ENCODE measurements at regions not wholly inside any gene's neighbourhood (a gene's known extent, or its start where the extent isn't known, plus 50 kb on each side); places are given as distances from the start of the nearest gene placed in this dataset.

GRCh38 chr2:104595576-104595975, 258.3 kb upstream of the POU3F3 start:
- FAIRE-seq (no peak), DNase-seq (ENCODE audit: low spot score) (no peak)

DNA sequence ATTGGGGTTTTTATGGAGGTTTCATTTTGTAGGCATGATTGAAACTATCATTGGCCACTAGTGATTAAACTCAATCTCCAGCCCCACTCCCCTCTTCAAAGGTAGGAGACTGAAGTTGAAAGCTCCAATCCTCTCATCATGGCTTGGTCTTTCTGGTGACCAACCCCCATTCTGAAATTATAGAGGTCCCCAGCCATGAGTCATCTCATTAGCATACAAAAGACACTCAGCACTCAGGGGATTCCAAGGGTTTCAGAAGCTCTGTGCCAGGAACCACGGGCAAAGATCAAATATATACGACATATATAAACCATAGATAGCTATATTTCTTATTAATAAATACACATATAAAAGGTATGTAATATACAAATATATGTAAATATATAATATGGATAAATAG, 256.0 kb upstream of the POU3F3 start:
- no peak for FAIRE-seq
- no peak for DNase-seq (ENCODE audit: low spot score)

GRCh38 chr2:104598636-104599035, 255.3 kb upstream of the POU3F3 start:
- DNase-seq (ENCODE audit: low spot score): no peak
- no peak for FAIRE-seq

- DNase-seq (ENCODE audit: low spot score): no peak
- FAIRE-seq: no peak
Observed at GRCh38 chr2:104599787-104600510, 254.0 kb upstream of the POU3F3 start.

GRCh38 chr2:104606056-104606455, 247.9 kb upstream of the POU3F3 start:
- FAIRE-seq: no peak
- DNase-seq (ENCODE audit: low spot score): no peak

- DNase-seq (ENCODE audit: low spot score) (no peak), FAIRE-seq (no peak)
Observed at GRCh38 chr2:104616856-104617255, 237.1 kb upstream of the POU3F3 start.

DNA sequence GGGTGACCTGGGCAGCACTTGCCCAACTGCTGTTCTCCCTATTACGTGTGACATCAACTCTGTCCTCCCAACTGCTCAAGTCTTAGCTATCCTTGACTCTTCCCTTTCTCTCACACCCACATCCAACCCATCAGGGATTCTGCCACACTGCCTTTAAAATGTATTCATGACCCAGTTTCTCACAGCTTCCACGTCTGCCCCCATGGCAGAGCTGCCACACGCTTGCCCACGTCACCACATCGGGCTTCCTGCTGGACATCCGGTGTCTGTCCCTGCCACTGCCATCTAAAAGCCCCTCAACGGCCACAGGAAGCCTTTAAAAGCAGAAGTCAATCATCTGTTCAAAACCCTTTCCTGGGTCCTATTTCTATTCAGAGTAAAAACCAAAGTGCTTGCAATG, 233.1 kb upstream of the POU3F3 start:
- DNase-seq (ENCODE audit: low spot score): no peak

GRCh38 chr2:104635608-104636007, 218.3 kb upstream of the POU3F3 start:
- DNase-seq (ENCODE audit: low spot score) (no peak), FAIRE-seq (no peak)

More for the DNA sequence above, 233.1 kb upstream of the POU3F3 start:
- FAIRE-seq: no peak

DNA sequence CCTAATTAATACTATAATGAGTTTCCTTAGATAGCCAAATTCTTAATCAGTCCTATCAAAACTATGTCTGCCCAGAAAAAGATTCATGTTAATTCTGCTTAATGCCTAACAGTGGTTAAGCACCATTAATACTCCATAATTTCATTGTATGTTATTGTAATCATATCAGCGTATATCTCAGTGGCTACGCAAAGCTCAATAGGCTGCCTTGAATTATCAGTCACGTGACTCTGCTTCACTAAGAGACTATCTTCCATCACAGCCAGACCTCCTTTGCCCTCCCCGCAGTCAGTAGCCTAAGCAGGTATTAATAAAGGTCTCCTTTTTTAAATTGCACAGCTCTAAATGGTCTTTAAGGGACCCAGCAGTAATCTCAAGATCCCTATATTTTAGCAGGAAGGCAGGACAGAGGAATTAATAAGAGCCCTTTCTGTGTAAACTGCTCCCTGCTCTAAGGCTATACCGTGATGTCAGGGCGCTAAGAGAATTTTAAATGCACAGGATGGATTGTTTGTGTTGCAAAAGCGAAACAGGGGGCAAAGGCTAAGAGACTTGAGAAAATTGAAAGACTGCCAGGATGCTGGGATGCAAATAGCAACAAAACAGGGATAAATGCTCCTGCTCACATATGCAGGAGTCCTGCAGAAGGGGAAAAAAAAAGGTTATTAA, 215.6 kb upstream of the POU3F3 start:
- FAIRE-seq (no peak), DNase-seq (ENCODE audit: low spot score) (no peak)

DNA sequence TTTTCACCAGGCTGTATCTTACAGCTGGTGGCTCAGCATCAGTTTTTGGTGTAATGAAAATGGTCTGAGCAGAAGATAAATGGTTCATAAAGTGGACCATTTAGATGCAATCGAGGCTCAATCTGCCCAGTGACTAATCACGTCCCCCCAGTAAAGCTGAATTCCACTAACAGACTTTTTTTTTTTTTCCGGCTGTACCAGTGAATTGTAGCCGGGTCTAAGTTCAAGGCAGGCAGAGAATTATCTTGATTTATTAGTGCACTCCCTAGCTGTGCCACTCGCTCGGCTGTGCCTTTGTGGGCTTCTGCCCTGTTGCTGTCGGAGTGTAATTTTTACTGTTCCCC, 215.1 kb upstream of the POU3F3 start:
- FAIRE-seq (no peak), DNase-seq (ENCODE audit: low spot score) (no peak)

DNA sequence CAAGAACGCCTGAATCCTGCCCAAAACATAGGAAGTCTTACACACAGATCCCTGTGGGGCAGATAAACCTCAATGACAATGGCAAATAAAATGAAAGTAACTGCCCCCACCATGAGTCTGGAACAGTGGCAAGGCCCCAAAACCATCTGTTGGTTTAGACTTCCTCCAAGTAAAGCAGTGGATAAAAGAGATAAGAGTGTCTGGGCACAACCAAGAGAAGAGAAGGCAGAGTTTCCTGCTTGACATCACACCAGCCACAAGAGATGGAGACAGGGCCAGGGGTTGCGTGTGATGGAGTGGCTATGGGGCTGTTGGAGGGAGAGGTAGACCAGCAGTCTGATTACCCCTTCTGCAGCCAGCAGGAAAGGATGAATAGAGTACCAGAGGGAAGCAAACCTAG, 212.1 kb upstream of the POU3F3 start:
- FAIRE-seq (no peak), DNase-seq (ENCODE audit: low spot score) (no peak)

GRCh38 chr2:104648376-104648775, 205.5 kb upstream of the POU3F3 start:
- no peak for FAIRE-seq
- DNase-seq (ENCODE audit: low spot score): no peak

- DNase-seq (ENCODE audit: low spot score) (no peak), FAIRE-seq (no peak)
Observed at GRCh38 chr2:104649866-104650265, 204.0 kb upstream of the POU3F3 start.

DNA sequence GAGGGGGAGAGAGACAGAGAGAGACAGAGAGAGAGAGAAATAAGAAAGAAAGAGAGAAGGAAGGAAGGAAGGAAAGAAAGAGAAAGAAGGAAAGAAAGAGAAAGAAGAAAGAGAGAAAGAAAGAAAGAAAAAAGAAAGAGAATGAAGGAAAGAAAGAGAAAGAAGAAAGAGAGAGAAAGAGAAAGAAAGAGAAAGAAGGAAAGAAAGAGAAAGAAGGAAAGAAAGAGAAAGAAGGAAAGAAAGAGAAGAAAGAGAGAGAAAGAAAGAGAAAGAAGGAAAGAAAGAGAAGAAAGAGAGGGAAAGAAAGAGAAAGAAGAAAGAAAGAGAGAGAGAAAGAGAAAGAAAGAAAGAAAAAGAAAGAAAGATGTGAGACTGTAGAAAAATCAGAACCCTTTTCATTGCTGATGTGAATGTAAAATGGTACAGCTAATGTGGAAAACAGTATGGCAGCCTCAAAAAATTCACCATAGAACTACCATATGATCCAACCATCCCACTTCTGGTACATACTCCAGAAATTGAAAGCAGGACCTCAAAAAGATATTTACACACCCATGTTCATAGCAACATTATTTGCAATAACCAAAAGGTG, 203.4 kb upstream of the POU3F3 start:
- FAIRE-seq (no peak), DNase-seq (ENCODE audit: low spot score) (no peak)

DNA sequence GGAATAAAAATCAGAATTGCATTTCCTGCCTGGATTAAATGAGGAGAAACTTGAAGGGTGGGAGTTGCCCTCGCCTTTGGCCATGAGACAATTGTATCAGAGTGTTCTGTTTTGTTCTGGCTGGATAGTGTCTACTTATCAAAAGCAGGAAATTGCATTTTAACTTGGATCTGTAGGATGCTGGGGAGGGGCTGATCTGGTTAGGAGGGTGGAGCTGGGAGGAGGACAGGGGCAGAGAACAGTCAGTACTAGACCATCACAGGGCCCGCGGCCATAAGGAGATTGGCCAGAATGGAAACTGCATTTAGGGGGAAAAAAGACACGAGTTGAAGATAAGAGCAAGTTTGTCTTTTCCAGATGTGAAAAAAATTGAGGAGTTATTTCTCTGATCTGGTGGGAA, 199.1 kb upstream of the POU3F3 start:
- no peak for FAIRE-seq

DNA sequence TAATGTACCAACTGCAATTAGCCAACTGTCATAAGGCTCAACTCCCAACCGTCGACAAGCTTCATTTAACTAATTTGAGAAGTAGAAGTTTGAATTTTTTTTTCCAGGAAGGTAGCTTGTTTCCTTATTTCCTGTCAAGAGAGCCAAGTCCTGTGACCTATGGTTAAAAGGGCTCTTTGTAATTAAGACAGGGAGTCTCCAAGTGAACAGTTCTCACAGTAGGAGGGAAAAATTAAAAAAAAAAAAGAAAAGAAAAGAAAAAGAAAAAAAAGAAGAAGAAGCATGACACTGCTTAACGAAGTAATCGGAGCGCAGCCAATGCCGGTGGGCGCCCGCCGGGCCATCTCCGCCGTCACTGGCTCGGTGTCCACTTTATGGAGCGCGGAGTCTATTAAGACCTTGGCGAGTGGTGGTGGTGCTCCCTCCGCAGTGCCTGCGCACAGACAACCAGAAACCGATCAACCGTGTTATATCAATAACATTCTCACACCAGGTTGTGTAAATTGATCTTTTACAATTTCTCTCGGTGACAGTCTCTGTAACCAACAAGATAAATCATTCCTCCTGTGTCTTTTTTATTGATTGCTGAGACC, 197.2 kb upstream of the POU3F3 start:
- DNase-seq (ENCODE audit: low spot score): no peak
- FAIRE-seq: no peak

More for the DNA sequence above, 199.1 kb upstream of the POU3F3 start:
- DNase-seq (ENCODE audit: low spot score): no peak

GRCh38 chr2:104658144-104658835, 195.6 kb upstream of the POU3F3 start:
- FAIRE-seq: no peak
- no peak for DNase-seq (ENCODE audit: low spot score)

GRCh38 chr2:104658904-104659591, 194.9 kb upstream of the POU3F3 start:
- FAIRE-seq: no peak
- DNase-seq (ENCODE audit: low spot score): no peak

GRCh38 chr2:104660991-104661390, 192.9 kb upstream of the POU3F3 start:
- FAIRE-seq (no peak), DNase-seq (ENCODE audit: low spot score) (no peak)

DNA sequence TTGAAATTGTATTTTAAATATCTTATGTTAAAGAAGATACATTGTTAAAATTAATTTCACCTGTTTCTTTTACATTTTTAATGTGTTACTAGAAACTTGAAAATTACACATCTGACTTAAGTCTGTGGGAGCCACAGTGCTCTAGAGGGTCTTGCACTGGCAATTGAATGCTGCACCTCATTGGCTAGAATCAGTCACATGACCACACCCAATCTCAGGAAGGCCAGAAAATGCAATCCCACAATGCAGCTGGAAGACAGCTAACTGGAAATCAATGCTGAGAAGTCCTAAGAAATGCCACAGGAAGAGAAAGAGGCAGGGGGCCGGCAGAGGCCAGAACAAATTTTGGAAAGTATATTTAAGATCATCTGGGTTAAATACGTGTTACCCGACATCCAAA, 189.2 kb upstream of the POU3F3 start:
- FAIRE-seq: no peak

DNA sequence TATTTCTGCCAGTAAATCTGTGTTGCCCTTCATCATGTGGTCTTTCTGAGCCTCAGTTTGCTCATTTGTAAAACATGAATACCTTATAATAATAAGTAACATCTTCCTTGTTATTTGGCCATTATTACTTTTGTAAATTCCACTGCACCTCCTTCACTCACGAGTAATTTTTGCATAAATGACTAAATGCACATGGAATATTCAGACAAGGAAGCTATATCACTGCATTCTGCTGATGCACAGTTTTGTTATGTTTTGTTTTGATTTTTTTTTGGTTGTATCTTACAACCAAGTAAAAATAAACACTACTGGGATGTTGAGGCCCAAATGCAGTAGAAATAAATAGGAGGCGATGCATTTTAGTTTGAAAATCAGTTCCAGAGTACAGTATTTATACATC, 185.3 kb upstream of the POU3F3 start:
- DNase-seq (ENCODE audit: low spot score): no peak
- FAIRE-seq: no peak

More for the DNA sequence above, 189.2 kb upstream of the POU3F3 start:
- DNase-seq (ENCODE audit: low spot score): no peak
